HG02870 (cell line): ENCODE measurements at regions not wholly inside any gene's neighbourhood (a gene's known extent, or its start where the extent isn't known, plus 50 kb on each side); places are given as distances from the start of the nearest gene placed in this dataset.
"Not testable (repeated sequence)": the region's sequence is repeated elsewhere in the genome, so short reads cannot be mapped to it uniquely, and the experiment has no call there.

Experiments used
- ATAC-seq: cut with Tn5 transposase; IDR thresholded peaks from one replicate; pipeline ENCODE4 v1.9.1; 2021; ENCODE audit warnings: mild to moderate bottlenecking, moderate library complexity; ENCODE audit not compliant: unreplicated experiment

DNA sequence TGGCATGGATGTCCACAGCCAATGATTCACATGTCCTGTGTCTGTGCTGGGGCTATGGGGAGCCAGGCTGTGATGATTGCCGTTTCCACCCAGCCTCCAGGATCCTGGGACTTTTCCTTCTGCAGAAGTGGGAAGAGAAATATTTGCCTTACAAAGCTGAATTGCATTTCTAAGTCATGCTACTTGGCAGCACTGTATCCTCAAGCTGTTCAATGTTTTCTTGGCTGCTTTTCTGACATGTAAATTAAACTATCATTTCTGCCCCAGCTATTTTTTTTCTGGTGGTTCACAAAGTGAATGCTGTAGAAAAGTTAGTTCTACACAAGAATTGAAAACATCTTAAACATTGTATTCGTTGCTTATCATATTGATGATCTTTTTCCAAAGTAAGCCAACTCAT lies 51.9 kb upstream of the TCERG1L start:
- ATAC-seq: no peak

DNA sequence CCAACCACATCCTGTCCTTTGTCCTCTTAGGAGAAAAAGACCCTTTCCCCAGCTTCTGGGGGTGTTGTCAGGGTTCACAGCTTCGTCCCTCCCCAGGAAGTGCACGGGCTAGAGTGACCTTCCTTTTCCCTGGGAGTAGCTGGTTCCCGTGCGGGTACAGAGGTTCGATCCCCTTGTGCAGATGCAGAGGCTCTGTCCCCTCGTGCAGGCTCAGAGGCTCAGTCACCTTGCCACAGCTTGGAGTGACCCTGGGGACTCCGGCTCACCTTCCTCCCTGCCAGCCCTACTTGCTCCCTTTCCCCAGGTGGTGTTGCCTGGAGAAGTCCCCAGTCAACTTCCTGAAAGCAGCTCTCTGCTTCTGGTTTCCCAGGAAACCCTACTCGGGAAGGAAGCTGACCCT lies 60.0 kb upstream of the TCERG1L start:
- ATAC-seq: no peak

DNA sequence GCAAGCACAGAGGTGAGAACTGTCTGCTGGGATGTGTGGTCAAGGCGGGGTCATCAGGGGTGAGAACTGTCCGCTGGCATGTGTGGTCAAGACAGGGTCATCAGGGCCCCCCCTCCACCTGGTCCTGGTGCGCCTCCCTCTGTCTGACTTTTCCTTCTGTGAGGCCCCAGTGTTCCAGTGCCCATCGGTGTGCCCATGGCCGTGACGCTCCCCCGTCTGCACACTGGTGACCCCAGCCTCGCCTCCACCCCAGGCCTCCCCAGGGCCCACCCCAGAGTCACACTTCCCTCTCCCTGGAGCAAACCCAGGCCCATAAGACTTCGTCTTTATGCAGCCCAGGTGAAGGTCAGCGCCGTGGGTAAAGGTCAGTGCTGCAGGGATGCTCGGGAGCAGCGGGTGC lies 70.1 kb upstream of the TCERG1L start:
- no peak for ATAC-seq

DNA sequence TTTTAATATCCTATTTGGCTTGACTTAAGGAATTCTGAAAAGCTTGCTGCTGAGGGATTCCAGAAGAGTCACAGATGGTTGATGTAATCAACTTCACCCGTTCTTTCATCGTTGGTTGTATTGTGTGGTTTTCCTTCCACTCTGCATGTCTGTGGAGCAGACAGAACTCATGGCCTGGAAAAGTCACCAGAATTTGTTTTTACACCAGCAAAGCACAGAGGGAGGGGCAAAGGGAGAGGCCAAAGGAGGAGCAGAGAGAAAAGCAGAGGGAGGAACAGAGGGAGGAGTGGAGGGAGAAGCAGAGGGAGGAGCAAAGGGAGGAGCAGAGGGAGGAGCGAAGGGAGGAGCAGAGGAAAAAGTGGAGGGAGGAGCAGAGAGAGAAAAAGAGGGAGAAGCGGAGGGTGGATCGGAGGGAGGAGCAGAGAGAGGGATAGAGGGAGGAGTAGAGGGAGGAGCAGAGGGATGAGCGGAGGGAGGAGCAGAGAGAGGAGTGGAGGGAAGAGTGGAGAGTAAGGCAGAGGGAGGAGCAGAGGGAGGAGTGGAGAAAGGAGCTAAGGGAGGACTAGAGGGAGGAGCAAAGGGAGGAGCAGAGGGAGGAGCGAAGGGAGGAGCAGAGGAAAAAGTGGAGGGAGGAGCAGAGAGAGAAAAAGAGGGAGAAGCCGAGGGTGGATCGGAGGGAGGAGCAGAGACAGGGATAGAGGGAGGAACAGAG lies 73.8 kb upstream of the TCERG1L start:
- not testable (repeated sequence) for ATAC-seq

DNA sequence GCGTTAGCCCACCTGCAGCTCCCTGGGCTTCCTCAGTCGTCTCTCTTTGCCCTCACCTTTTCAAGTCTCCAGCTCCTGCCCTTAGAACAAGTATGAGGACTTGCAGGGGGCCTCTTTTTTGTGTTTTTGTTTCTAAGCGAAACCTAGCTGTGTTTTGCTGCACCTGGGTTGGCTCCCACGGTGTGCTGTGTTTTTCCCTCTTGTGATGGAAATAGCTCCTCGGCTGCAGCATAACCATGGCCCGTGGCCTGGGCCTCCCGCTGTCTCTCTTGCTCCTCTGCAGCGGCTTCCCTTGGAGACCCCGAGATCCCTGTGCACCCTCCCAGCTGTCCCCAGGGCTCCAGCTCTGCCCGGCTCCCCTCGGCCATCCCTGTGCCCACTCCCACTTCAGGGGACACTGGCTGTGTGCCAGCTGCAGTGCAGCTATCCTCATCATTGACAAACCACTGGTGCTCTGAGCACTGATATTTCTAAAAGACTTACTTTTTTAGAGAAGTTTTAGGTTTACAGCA lies 75.6 kb upstream of the TCERG1L start:
- no peak for ATAC-seq

DNA sequence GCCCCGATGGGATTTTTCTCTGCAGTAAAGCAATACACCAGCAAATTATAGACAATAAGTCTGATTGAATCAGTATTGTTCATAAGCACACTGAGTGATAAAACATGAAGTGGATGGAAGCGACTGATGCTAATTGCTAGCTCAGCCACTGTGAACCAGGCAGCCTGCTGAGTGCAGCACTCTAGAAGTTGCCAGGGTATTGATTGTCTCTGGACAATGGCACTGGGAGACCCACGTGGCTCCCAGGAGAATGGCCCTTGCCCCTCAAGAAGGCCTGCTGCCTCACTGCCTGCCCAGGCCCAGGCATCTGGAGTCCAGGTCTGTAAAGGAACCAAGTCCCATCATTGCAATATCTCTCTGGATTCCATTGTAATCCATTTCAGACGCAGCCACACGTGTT lies 80.4 kb upstream of the TCERG1L start:
- no peak for ATAC-seq

DNA sequence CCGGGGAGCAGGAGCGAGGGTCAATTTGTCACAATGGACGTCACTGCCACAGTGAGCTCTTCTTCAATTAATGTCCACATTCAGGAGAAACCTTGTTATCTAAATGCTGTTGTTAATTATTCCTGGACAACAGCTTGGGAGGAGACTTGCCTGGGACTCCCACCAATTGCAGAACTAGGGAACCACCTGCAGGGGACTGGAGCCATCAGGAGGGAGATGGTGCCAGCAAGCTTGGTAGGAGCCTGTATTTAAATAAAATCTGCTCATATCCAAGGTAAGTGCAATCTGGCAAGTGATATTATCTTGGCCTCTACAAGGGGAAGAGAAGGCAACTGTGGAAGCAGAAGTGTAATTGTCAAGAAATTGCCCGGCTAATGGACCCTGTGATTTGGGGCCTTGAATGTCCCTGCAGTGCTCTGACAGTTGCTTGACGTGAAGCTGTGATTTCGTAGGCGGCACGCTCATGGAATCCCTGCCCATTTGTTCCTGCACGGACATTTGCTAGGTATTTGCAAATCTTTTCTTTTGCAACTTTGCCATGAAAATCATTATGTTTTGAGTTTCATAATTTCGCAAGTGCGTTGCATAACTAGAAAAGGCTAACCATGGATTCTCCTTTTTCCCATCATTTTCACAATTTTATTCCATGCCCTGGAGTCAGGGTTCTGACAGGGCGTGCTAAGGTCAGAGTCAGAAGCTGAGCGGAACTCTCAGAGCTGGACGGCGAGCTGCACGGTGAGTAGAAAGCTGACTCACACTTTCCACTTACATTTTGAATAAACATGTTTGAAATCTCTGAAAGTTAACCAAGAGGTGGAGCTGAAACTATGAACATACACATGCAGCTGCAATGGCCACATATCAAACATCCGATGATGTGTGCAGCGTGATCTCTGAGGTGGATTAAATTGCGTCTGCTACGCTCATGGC lies 84.9 kb upstream of the TCERG1L start:
- no peak for ATAC-seq

DNA sequence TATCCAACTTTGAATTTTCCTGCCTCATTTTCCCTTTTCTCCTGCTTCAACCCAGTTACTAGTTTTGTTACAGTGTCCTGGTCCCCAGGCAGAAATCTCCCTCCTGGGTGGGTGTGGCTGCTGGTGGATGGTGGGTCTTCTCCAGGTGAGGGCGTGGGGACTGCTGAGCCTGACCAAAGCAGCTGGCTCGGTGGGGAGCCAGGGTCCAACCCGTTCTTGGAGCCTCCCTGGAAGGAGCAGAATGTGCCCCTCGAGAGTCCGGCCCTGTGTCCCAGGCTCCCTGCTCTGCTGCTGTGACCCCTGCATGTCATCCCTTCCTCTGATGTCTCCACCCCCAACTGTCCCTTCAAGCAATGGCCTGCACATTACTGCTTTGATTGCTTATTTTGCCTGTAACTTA lies 86.6 kb upstream of the TCERG1L start:
- ATAC-seq: no peak

DNA sequence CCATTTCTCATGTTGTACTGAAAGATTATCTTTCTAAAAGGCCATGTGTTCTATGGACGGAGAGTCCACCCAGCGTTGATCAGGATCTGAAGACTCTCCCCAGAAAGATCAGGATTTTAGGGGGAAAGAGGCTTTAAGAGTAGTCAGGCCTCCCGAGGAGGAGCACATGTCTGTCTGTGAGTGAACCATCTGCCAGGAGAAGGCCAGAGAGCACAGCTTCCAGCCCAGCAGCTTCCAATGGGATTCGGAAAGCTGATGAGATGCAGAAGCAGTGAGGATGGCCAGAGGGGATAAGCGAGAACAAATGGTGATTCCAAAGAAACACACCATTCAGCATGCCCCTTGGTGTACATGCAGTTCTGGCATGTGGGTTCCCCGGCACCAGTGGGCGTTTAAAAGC lies 88.5 kb upstream of the TCERG1L start:
- no peak for ATAC-seq

DNA sequence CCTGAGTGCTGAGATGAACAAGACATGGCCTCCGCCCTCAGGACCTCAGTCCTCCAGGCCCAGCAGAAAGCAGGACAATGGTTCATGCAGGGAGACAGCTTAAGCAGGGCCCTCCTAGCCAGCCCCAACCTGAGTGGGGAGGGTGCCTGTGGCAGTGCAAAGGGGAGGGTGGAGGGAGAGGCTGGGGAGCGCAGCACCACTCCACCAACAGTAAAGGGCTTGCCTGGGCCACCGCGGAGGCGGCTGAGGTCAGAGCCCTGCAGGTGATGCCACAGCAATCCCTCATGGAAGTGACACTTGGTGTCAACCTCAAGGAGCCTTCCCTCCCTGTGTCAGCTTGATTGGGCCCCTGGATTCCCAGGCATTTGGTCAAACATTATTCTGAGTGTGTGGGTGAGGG lies 89.0 kb upstream of the TCERG1L start:
- no peak for ATAC-seq

DNA sequence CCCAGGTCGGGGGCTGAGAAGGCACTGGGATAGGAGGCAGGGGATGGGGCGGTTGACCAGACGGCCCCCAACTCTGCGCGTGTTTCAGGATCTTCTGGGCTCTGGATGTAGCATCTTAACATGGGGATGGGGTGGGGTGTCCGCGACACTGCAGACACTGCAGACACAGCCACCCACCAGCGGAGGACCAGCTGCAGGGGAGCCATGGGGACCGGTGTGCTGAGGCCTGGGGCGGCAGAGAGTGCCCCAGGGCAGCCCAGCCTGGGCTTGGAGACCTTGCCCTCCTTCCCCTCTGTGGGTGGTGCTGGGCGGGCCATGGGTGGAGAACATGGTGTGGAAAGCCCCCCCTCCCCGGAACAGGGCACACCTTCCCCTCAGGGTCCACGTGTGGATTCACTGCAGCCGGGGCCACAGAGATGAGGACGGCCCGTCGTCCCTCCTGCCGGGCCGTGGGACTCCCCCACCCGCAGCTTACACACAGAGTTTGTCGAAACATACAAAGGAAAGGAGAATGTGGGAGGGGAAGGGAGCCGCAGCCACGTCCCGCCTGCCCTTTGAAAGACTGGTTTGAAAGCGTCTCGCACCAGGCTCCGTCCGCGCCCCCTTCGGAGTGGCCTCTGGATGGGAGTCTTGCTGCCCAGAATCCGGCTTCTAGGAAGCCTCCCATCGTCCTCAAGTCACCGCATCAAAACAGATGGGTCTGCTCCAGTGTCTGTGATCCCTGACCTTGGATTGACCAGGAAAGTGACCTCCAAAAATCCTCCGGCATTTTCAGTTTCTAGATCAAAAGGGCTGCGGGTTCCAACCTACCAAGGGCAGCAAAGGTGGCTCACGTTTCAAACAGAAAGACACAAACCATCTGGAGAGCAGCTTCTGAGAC lies 91.5 kb upstream of the TCERG1L start:
- no peak for ATAC-seq

DNA sequence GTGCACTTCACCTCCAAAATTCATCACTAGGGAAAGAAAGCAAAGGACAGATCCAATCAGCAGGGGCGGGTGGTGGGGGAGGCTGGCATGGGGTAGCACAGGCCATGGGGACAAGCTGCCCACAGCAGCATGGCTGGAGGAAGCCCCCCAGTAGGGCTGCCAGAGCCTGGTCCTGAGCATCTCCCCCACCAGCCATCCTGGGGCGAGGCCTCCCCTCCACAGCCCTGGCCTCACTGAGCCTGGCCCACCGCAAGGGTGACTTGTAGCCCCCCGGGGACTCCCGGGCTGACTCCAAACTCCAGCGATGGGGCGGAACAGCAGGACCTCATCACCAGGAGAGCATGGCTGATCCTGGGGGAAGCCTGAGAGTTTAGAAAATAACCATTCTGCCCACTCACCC lies 92.4 kb upstream of the TCERG1L start:
- no peak for ATAC-seq

DNA sequence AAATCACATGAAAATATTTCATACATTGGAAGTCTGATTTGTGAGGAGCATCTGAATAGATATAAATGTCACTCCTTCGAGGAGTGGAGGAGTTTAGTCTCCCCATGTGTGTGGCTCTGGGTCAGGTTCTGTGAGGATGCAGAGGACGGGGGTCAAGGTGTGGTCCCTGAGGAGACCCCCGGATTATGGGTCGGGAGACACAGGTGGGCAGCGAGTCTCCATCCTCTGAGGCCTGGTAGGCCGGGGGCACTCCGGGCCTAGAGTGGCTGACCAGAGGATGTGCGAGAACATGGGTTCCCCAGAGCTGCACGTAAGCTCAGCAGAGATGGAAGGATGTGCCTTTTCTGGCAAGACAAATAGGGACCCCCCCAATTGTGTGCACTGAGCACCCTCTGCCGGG lies 93.4 kb upstream of the TCERG1L start:
- no peak for ATAC-seq

DNA sequence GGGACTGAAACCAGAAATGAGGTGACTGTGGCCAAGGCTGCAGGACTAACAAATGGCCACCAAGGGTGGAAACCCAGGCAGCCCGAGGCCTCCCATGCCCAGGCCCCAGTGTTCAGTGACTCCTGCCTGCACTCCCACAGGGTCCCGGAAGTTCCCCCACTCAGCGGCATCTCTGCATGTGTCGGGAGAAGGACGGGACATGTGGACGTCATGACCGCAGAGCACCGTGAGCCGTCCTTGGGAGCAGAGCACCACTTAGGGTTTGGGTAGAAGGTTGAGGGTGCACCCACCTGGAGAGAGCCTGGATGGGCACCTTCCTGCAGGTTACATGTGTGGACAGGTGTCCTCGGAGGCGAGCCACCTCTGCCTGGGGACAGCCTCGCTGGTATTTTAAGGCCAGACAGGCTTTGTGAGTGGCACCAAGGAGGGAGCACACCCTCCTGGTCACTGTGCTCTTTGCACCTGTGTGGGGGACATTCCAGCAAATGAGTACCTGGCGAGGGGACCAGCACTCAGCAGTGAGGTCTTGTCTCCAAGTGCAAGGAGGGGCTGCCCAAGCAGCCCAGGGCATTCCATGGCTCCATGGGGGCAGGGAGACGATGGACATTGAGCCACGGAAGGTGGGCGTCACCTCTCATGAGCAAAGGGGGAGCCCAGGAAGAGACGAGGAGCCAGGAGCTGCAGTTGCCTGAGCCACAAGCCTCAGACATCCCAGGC lies 95.3 kb upstream of the TCERG1L start:
- ATAC-seq: no peak

DNA sequence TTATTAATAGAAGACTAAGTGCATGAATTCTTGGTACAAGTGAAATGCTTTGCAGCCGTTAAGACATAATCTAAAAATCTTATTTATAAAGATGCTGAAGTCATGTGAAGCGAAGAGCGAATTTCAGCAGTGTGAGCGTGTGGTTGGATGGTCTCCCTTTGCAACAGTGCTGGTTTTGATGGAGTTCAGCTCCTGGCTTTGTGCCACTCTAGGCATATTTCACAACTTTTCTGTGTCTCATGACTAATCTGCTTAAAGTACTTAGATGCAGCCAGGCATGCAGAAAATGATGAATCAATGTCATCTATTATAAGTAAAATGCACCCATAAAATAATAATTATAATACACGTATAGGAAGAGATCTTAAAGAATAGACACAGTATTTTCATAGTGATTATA lies 107.2 kb upstream of the TCERG1L start:
- ATAC-seq: no peak

DNA sequence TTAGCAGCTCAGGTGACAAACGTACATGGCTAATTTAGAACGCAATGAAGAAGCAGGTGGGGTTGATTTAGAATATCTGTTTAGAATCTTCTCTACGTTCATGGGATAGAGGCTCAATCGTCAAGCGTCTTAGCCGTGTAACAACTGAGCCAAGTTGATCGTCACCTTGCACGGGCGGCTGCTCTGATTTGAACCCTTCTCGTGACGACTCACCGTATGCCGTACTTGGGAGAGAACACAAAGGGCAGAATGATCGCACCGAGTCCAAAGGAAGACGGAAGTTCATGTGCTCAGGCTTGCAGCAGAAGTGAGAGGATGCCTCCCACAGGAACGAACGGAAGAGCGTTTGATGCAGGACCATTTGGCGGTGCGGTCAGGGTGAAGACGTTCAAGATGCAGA lies 108.3 kb upstream of the TCERG1L start:
- no peak for ATAC-seq

DNA sequence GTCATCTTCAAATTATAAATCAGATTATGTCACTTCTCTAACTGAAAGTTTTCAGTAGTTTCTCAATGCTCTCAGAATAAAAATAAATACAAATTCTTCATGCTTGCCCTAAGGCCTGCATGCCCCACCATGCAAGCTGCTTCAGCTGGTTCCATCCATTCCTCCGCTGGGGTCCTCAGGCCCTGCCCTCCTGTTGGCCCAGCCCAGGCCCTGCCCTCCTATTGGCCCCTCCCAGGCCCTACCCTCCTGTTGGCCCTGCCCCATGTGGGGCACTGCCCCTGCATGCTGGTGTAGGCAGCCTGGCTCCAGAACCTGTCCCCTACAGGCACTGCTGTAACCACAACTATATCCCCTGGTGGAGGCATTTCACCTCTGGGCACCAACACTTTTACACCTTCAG lies 109.3 kb upstream of the TCERG1L start:
- ATAC-seq: no peak

DNA sequence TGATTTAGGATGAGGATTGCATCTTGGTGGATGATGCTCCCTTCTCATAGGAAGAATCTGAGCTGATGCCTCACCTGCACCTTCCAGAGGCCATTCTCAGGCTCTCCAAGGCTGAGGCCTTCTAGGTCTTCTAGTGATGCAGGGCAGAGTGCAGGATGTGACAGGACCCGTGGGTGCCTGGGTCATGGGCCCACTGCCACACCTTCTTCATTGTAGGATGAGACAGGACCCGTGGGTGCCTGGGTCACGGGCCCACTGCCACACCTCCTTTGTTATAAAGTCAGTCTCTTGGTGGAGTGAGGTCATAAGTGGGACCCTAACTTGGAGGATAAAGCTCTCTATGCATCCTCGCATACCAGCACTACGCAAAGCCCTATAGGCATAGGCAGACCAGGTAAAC lies 109.9 kb upstream of the TCERG1L start:
- no peak for ATAC-seq

DNA sequence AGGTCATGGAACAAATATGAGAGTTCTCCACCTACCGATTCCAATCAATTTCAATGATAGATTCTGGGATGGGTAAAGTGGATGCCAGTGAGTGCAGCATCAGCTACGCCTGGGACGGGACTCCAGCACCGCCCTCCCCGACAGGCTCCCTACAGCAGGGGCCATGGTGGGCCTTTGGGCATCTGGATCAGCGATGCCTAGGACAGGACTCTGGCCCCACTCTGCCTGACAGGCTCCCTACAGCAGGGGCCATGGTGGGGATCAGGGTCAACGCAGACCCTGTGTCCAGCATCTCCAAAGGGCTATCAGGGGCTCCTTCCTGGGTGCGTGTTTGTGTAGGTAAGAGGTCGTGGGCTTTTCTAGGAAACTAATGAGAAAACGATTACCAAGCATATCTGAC lies 111.2 kb upstream of the TCERG1L start:
- no peak for ATAC-seq

DNA sequence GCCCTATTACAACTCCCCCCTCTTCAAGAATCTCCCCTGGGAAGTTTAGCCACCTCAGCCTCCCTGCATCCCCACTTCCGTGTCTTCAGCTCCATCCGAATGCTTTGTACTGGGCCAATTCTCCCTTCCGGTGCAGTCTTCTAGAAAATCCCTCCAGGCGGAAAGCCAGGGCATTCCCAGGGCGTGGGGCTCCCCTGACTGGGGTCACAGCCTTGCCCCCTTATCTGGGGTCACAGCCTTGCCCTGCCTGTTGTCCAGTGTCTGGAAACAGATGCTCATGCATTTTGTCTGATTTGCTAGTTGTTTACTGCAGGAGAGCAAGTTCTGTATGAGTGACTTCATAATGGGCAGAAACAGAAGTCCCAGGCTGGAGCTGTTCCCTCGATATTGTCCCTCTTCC lies 112.5 kb upstream of the TCERG1L start:
- ATAC-seq: no peak
